Loucy (cell line): ENCODE measurements at regions not wholly inside any gene's neighbourhood (a gene's known extent, or its start where the extent isn't known, plus 50 kb on each side); places are given as distances from the start of the nearest gene placed in this dataset.

Source experiments
- H2AFZ ChIP-seq: fragments of 200-600 bp; sonication (generic); 2 replicates; pipeline ENCODE4 v1.6.0; 2016; ENCODE audit warnings: antibody characterized with exemption, mild to moderate bottlenecking, low read length, moderate library complexity
- H3F3A ChIP-seq: fragments of 200-600 bp; 2 replicates; pipeline ENCODE4 v1.6.0; 2016; ENCODE audit warnings: antibody characterized with exemption, low read depth, mild to moderate bottlenecking
- H3K27me3 ChIP-seq: fragments of 200-600 bp; sonication (generic); 2 replicates; pipeline ENCODE4 v1.6.1; 2014; ENCODE audit warnings: low read length, mild to moderate bottlenecking; ENCODE audit not compliant: insufficient read depth, poor library complexity, severe bottlenecking
- H3K36me3 ChIP-seq: fragments of 200-600 bp; sonication (generic); 2 replicates; pipeline ENCODE4 v1.6.1; 2016; ENCODE audit warnings: low read length; ENCODE audit not compliant: insufficient read depth
- H3K4me1 ChIP-seq: fragments of 200-600 bp; sonication (generic); 2 replicates; pipeline ENCODE4 v1.5.1; 2014; ENCODE audit warnings: low read length, mild to moderate bottlenecking; ENCODE audit not compliant: insufficient read depth, poor library complexity, severe bottlenecking
- H3K4me2 ChIP-seq: fragments of 200-600 bp; sonication (generic); 2 replicates; pipeline ENCODE4 v1.6.0; 2014; ENCODE audit warnings: antibody characterized with exemption, low read length, low read depth, mild to moderate bottlenecking; ENCODE audit not compliant: poor library complexity, severe bottlenecking
- H3K4me3 ChIP-seq: fragments of 200-600 bp; sonication (generic); 2 replicates; pipeline ENCODE4 v1.5.1; 2014; ENCODE audit warnings: low read length, mild to moderate bottlenecking, mixed read lengths; ENCODE audit not compliant: poor library complexity, severe bottlenecking
- H3K79me2 ChIP-seq: fragments of 200-600 bp; sonication (generic); 2 replicates; pipeline ENCODE4 v1.6.1; 2014; ENCODE audit warnings: low read length; ENCODE audit not compliant: insufficient read depth
- H3K9ac ChIP-seq: fragments of 200-600 bp; sonication (generic); 2 replicates; pipeline ENCODE4 v1.6.0; 2014; ENCODE audit warnings: mild to moderate bottlenecking, low read depth, low read length, moderate library complexity; ENCODE audit not compliant: poor library complexity, severe bottlenecking
- H3K9me2 ChIP-seq: fragments of 200-600 bp; sonication (generic); replicated peaks from 2 replicates; pipeline ENCODE4 v1.6.1; 2016; ENCODE audit warnings: low read depth, low read length, mixed read lengths
- H3K9me3 ChIP-seq: fragments of 200-600 bp; sonication (generic); 2 replicates; pipeline ENCODE4 v1.6.1; 2014; ENCODE audit warnings: mild to moderate bottlenecking, antibody characterized with exemption, low read length, low read depth; ENCODE audit not compliant: insufficient read depth
- H4K20me1 ChIP-seq: fragments of 200-600 bp; sonication (generic); 2 replicates; pipeline ENCODE4 v1.6.0; 2014; ENCODE audit warnings: antibody characterized with exemption, low read length, mild to moderate bottlenecking; ENCODE audit not compliant: insufficient read depth, poor library complexity, severe bottlenecking
- CTCF ChIP-seq: fragments of 200-600 bp; sonication (generic); conservative IDR thresholded peaks from 2 replicates; pipeline ENCODE4 v1.5.1; 2014; ENCODE audit warnings: mild to moderate bottlenecking, antibody characterized with exemption, low read length
- EZH2phosphoT487 ChIP-seq: fragments of 200-600 bp; IDR thresholded peaks from 2 replicates; pipeline ENCODE4 v1.6.1; 2018; ENCODE audit warnings: antibody characterized with exemption, mild to moderate bottlenecking, moderate library complexity, borderline replicate concordance

- Histone ChIP-seq H3K27me3 (no peaks in the 10 kb centered on the region), H3K4me3 (no peak overlapping the region), H4K20me1 (no peaks in the 10 kb centered on the region), H3K9ac (no peak overlapping the region), H3K4me2 (no peak overlapping the region), H3K4me1 (no peaks in the 10 kb centered on the region), H3K36me3 (no peaks in the 10 kb centered on the region), H3K79me2 (no peaks in the 10 kb centered on the region), H3K9me2 (no peaks in the 10 kb centered on the region), H3F3A (no peaks in the 10 kb centered on the region), H2AFZ (no peak overlapping the region), H3K9me3 (no peaks in the 10 kb centered on the region)
- TF ChIP-seq CTCF (no peak), EZH2phosphoT487 (no peak)
Observed at GRCh38 chr5:99945478-99946442, 589.4 kb upstream of the FAM174A start.

- Histone ChIP-seq H3K27me3 (no peaks in the 10 kb centered on the region), H3K79me2 (no peaks in the 10 kb centered on the region), H3K9me2 (no peaks in the 10 kb centered on the region), H3K4me1 (no peaks in the 10 kb centered on the region), H3K9ac (no peak overlapping the region), H2AFZ (no peak overlapping the region), H3K9me3 (no peaks in the 10 kb centered on the region), H3K36me3 (no peaks in the 10 kb centered on the region), H3F3A (no peaks in the 10 kb centered on the region), H3K4me3 (no peak overlapping the region), H4K20me1 (no peaks in the 10 kb centered on the region), H3K4me2 (no peak overlapping the region)
- TF ChIP-seq EZH2phosphoT487 (no peak), CTCF (no peak)
Observed at GRCh38 chr5:99940540-99940939, 594.6 kb upstream of the FAM174A start.

GRCh38 chr5:99936911-99937310 is 598.3 kb upstream of the FAM174A start:
- no peak for TF ChIP-seq CTCF
- no peak for TF ChIP-seq EZH2phosphoT487

More at GRCh38 chr5:99936911-99937310, 598.3 kb upstream of the FAM174A start:
- H4K20me1 ChIP-seq, result no peaks in the 10 kb centered on the region
- no peaks in the 10 kb centered on the region for H3K9me3 ChIP-seq
- H3K9me2 ChIP-seq, result no peaks in the 10 kb centered on the region
- no peaks in the 10 kb centered on the region for H3F3A ChIP-seq
- no peak overlapping the region for H3K9ac ChIP-seq
- no peaks in the 10 kb centered on the region for H3K36me3 ChIP-seq
- no peaks in the 10 kb centered on the region for H3K79me2 ChIP-seq
- H3K4me3 ChIP-seq, result no peak overlapping the region
- no peak overlapping the region for H2AFZ ChIP-seq
- H3K4me1 ChIP-seq, result no peaks in the 10 kb centered on the region
- no peaks in the 10 kb centered on the region for H3K27me3 ChIP-seq
- no peak overlapping the region for H3K4me2 ChIP-seq
